ENCODE measurements at regions not wholly inside any gene's neighbourhood (a gene's known extent, or its start where the extent isn't known, plus 50 kb on each side); places are given as distances from the start of the nearest gene placed in this dataset.

- no peak for TF ChIP-seq CTCF (conservative IDR thresholded peaks at IDR 0.05; ENCODE audit: low read depth, low read length)
- no peak for TF ChIP-seq RCOR1 (IDR thresholded peaks at IDR 0.05; ENCODE audit: insufficient replicate concordance, low read length)
- no peak for TF ChIP-seq MXI1 (IDR thresholded peaks at IDR 0.05; ENCODE audit: borderline replicate concordance, low read depth, low read length)
- no peak for TF ChIP-seq ELK1 (IDR thresholded peaks at IDR 0.05; ENCODE audit: borderline replicate concordance, low read depth, low read length)
- TF ChIP-seq BHLHE40 (IDR thresholded peaks at IDR 0.05; ENCODE audit: low read depth, low read length) = no peak
- no peak for TF ChIP-seq POLR2A (IDR thresholded peaks at IDR 0.05; ENCODE audit: low read depth, low read length)
- TF ChIP-seq MAFK (IDR thresholded peaks at IDR 0.05; ENCODE audit: low read depth, low read length) = no peak
- no peak for TF ChIP-seq SMC3 (IDR thresholded peaks at IDR 0.05; ENCODE audit: low read depth, low read length)
- no peak for TF ChIP-seq CEBPB (IDR thresholded peaks at IDR 0.05; ENCODE audit: low read depth, low read length)
- no peak for TF ChIP-seq RFX5 (IDR thresholded peaks at IDR 0.05; ENCODE audit: low read depth, low read length)
- no peak for TF ChIP-seq FOS (IDR thresholded peaks at IDR 0.05; ENCODE audit: low read depth, low read length)
- no peak for TF ChIP-seq RAD21 (IDR thresholded peaks at IDR 0.05; ENCODE audit: low read length)
Measured at GRCh38 chr5:114204923-114205322, 156.9 kb upstream of the KCNN2 start.
